HCT116 (cell line): ENCODE measurements at regions not wholly inside any gene's neighbourhood (a gene's known extent, or its start where the extent isn't known, plus 50 kb on each side); places are given as distances from the start of the nearest gene placed in this dataset.

Source experiments
- ATAC-seq: fragments of 200-7000 bp; cut with Tn5 transposase; 2 replicates; pipeline ENCODE4 v1.9.1; 2020; ENCODE audit warnings: mild to moderate bottlenecking, moderate library complexity
- BruUV-seq: library from RNA; stranded (reverse); fragments of 400-500 nt; replicated peaks from 2 replicates; lab custom pipeline; 2021; lab: Mats Ljungman, UMichigan
- CTCF ChIA-PET: fragments of 300-600 bp; sonication (Branson Sonifier 250); formaldehyde crosslinking; loops from one replicate; lab custom pipeline; 2021; ENCODE audit warnings: antibody characterized with exemption; lab: Charles Lee
- POLR2A ChIA-PET: fragments of 300-600, 350-600 bp; sonication (Branson Sonifier 250); formaldehyde crosslinking; loops from one replicate; lab custom pipeline; 2021; ENCODE audit warnings: antibody characterized with exemption; lab: Charles Lee
- RAD21 ChIA-PET, 2 experiments: fragments of 300-600 bp; sonication (Branson Sonifier 250); formaldehyde crosslinking; loops; one replicate each; lab custom pipeline; 2023; ENCODE audit warnings: low total read pairs in 2 of 2; ENCODE audit not compliant: uncharacterized antibody in 2 of 2, unreplicated experiment in 2 of 2, low non-redundant PET in 1 of 2; lab: Charles Lee
- DNase-seq: peaks from one replicate; pipeline ENCODE4 v3.0.0-alpha.2; 2010; ENCODE audit warnings: low read depth, low spot score
- H2AFZ ChIP-seq: fragments of 200-600 bp; shearing (Covaris generic), sonication (generic); 2 replicates; pipeline ENCODE4 v1.6.1; 2017; ENCODE audit warnings: low read depth, mixed run types, mixed read lengths, antibody characterized with exemption, low read length; ENCODE audit not compliant: poor library complexity, severe bottlenecking
- H3K27ac ChIP-seq: 2 replicates; pipeline ENCODE4 v1.5.1; 2012; ENCODE audit warnings: low read depth, low read length
- H3K27me3 ChIP-seq: fragments of 200-600 bp; sonication (generic); 2 replicates; pipeline ENCODE4 v1.6.1; 2016; ENCODE audit warnings: mixed run types, low read length, mixed read lengths; ENCODE audit not compliant: insufficient read depth
- H3K36me3 ChIP-seq, 2 experiments: fragments of 200-500 bp in 1 of 2; fragments of 200-600 bp in 1 of 2; sonication (Bioruptor generic) in 1 of 2; sonication (generic) in 1 of 2; 2 replicates each; pipeline versions ENCODE4 v1.5.1 to v1.6.1; 2014 to 2016; ENCODE audit warnings: low read length in 2 of 2, inconsistent platforms in 1 of 2, mixed read lengths in 1 of 2, mixed run types in 1 of 2; ENCODE audit not compliant: insufficient read depth in 2 of 2, control insufficient read depth in 1 of 2
- H3K4me1 ChIP-seq, 2 experiments: fragments of 200-600 bp in 1 of 2; sonication (generic) in 1 of 2; 2 replicates each; pipeline versions ENCODE4 v1.5.1 to v1.6.1; 2012 to 2017; ENCODE audit warnings: low read length in 2 of 2, inconsistent platforms in 1 of 2, mild to moderate bottlenecking in 1 of 2, mixed read lengths in 1 of 2, mixed run types in 1 of 2, moderate library complexity in 1 of 2; ENCODE audit not compliant: insufficient read depth in 2 of 2, control insufficient read depth in 1 of 2
- H3K4me2 ChIP-seq: fragments of 200-600 bp; sonication (generic); 2 replicates; pipeline ENCODE4 v1.6.1; 2017; ENCODE audit warnings: mixed run types, low read length, mixed read lengths
- H3K4me3 ChIP-seq, 2 experiments: fragments of 200-600 bp in 1 of 2; sonication (generic) in 1 of 2; replicated peaks in 1 of 2; 2 replicates each; pipeline ENCODE4 v1.5.1; 2011 to 2016; ENCODE audit warnings: low read length in 2 of 2, control low read depth in 1 of 2, low read depth in 1 of 2, mild to moderate bottlenecking in 1 of 2, mixed read lengths in 1 of 2, mixed run types in 1 of 2
- H3K79me2 ChIP-seq: fragments of 200-600 bp; sonication (generic); 2 replicates; pipeline ENCODE4 v1.6.1; 2017; ENCODE audit warnings: mild to moderate bottlenecking, mixed run types, low read length, moderate library complexity, mixed read lengths; ENCODE audit not compliant: insufficient read depth
- H3K9ac ChIP-seq: fragments of 200-600 bp; sonication (generic); 2 replicates; pipeline ENCODE4 v1.6.1; 2016; ENCODE audit warnings: low read length, mixed read lengths
- H3K9me2 ChIP-seq: fragments of 200-600 bp; sonication (generic), shearing (Covaris generic); 2 replicates; pipeline ENCODE4 v1.6.1; 2017; ENCODE audit warnings: mixed run types, mild to moderate bottlenecking, moderate library complexity; ENCODE audit not compliant: insufficient read depth
- H3K9me3 ChIP-seq, 2 experiments: fragments of 200-500 bp in 1 of 2; fragments of 200-600 bp in 1 of 2; sonication (Bioruptor generic) in 1 of 2; sonication (generic) in 1 of 2; 2 replicates each; pipeline ENCODE4 v1.6.1; 2014 to 2017; ENCODE audit warnings: low read length in 2 of 2, mixed read lengths in 2 of 2, inconsistent platforms in 1 of 2, low read depth in 1 of 2, mild to moderate bottlenecking in 1 of 2, mixed run types in 1 of 2, moderate library complexity in 1 of 2; ENCODE audit not compliant: control insufficient read depth in 1 of 2, insufficient read depth in 1 of 2
- H4K20me1 ChIP-seq: fragments of 200-600 bp; sonication (generic), shearing (Covaris generic); 2 replicates; pipeline ENCODE4 v1.6.1; 2017; ENCODE audit warnings: mixed run types, mild to moderate bottlenecking, moderate library complexity; ENCODE audit not compliant: insufficient read depth
- CBX3 ChIP-seq: IDR thresholded peaks from 2 replicates; pipeline ENCODE4 v1.6.1; 2012; ENCODE audit warnings: low read depth
- CEBPB ChIP-seq: IDR thresholded peaks from 2 replicates; pipeline ENCODE4 v1.6.1; 2012; ENCODE audit warnings: low read depth
- EGR1 ChIP-seq: IDR thresholded peaks from 2 replicates; pipeline ENCODE4 v1.6.1; 2012; ENCODE audit warnings: low read depth
- ELF1 ChIP-seq: IDR thresholded peaks from 2 replicates; pipeline ENCODE4 v1.6.1; 2012; ENCODE audit warnings: low read depth, borderline replicate concordance
- EZH2 ChIP-seq: fragments of 200-600 bp; sonication (generic); IDR thresholded peaks from 2 replicates; pipeline ENCODE4 v1.6.1; 2017; ENCODE audit warnings: antibody characterized with exemption, mixed run types
- EZH2phosphoT487 ChIP-seq: fragments of 200-600 bp; IDR thresholded peaks from 2 replicates; pipeline ENCODE4 v1.6.1; 2018; ENCODE audit warnings: antibody characterized with exemption, borderline replicate concordance
- FOSL1 ChIP-seq: IDR thresholded peaks from 2 replicates; pipeline ENCODE4 v1.6.1; 2012; ENCODE audit warnings: low read depth
- POLR2A ChIP-seq: IDR thresholded peaks from 2 replicates; pipeline ENCODE4 v1.7.0; 2011; ENCODE audit warnings: borderline replicate concordance; ENCODE audit not compliant: insufficient read depth, insufficient read length; ENCODE audit errors: extremely low read depth
- POLR2AphosphoS5 ChIP-seq: IDR thresholded peaks from 2 replicates; pipeline ENCODE4 v1.6.1; 2011; ENCODE audit warnings: mild to moderate bottlenecking, low read depth, low read length, moderate library complexity
- SIN3A ChIP-seq: IDR thresholded peaks from 2 replicates; pipeline ENCODE4 v1.6.1; 2012; ENCODE audit warnings: low read depth
- SP1 ChIP-seq: IDR thresholded peaks from 2 replicates; pipeline ENCODE4 v1.6.1; 2012; ENCODE audit warnings: low read depth
- SRF ChIP-seq: IDR thresholded peaks from 2 replicates; pipeline ENCODE4 v1.6.1; 2012; ENCODE audit warnings: low read depth
- TCF7L2 ChIP-seq: IDR thresholded peaks from 2 replicates; pipeline ENCODE4 v1.7.0; 2011; ENCODE audit warnings: borderline replicate concordance, inconsistent platforms; ENCODE audit not compliant: insufficient read depth, insufficient read length; ENCODE audit errors: extremely low read depth
- YY1 ChIP-seq: IDR thresholded peaks from 2 replicates; pipeline ENCODE4 v1.6.1; 2011; ENCODE audit warnings: low read length, low read depth, moderate library complexity, mild to moderate bottlenecking; ENCODE audit not compliant: insufficient replicate concordance; ENCODE audit errors: extremely low read depth
- ZFX ChIP-seq: fragments of 450-650 bp; IDR thresholded peaks from 2 replicates; pipeline ENCODE4 v1.6.1; 2017
- ZNF274 ChIP-seq: fragments of 200-500 bp; sonication (Bioruptor generic); IDR thresholded peaks from 2 replicates; pipeline ENCODE4 v1.6.1; 2014; ENCODE audit warnings: mild to moderate bottlenecking, low read depth, low read length, inconsistent platforms
- intact Hi-C: fragments of 100-400 bp; cut with micrococcal nuclease; formaldehyde crosslinking; loops from 2 replicates; pipeline ENCODE4 v1.10.0; 2022
- TF ChIP-seq, protein P1 (sequence below): IDR thresholded peaks from 2 replicates; pipeline ENCODE4 v1.6.1; 2012
- TF ChIP-seq, protein P2 (sequence below), 3 experiments: fragments of 200-600 bp in 1 of 3; sonication (generic) in 1 of 3; IDR thresholded peaks in 2 of 3; conservative IDR thresholded peaks in 1 of 3; 2 replicates each; pipeline ENCODE4 v1.5.1; 2012 to 2017; ENCODE audit warnings: low read depth in 2 of 3, low read length in 2 of 3, antibody characterized with exemption in 1 of 3, borderline replicate concordance in 1 of 3, control low read depth in 1 of 3, mild to moderate bottlenecking in 1 of 3, mixed read lengths in 1 of 3, mixed run types in 1 of 3, moderate library complexity in 1 of 3; ENCODE audit not compliant: insufficient read depth in 1 of 3
- TF ChIP-seq, protein P3 (sequence below): IDR thresholded peaks from 2 replicates; pipeline ENCODE4 v1.6.1; 2012

DNA sequence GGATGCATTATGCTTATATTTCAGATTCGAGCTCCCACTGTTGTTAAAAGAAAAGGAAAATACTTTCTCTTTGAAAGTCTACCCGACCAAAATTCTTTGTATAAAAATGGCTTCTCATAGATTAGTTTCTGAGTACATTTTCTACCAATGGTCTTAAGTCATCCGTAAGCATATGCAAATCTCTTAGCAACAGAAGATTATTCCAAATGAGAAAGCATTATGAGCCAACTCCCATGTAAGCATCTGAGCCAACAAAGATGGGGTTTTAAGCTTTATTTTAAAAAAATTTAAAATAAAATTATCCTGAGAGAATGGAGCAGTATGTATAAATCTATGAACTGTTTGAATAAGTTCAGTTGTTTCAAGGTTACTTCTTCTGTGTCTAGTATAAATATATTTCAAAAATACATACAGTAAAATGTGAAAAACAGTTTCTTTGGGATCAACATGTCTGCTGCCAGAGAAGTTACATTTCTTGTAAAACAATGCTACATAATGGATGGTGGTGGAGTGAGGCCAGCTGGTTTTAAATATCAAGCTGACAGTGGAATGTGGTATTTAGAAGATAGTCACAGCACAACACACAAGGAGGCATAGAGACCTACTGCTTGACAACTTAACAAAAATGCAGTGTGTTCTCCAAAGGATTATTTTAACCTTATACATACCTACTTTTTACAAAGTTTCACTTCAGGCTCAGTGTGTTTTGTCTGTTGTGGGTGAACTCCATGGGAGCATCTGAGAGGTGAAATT is 199.5 kb upstream of the DIPK2B start:
- H2AFZ ChIP-seq, result no peak overlapping the region
- no peaks in the 10 kb centered on the region for H4K20me1 ChIP-seq
- H3K9ac ChIP-seq, result no peak overlapping the region
- H3K4me3 ChIP-seq, result no peak overlapping the region
- ATAC-seq, result no peak
- no peak for DNase-seq
- no peaks in the 10 kb centered on the region for H3K27me3 ChIP-seq
- H3K4me2 ChIP-seq, result no peak overlapping the region
- ChIA-PET POLR2A (no interaction called here), RAD21 (no interaction called here), CTCF (no interaction called here)
- H3K4me1 ChIP-seq, result no peaks in the 10 kb centered on the region
- H3K79me2 ChIP-seq, result no peaks in the 10 kb centered on the region
- H3K9me3 ChIP-seq, result no peaks in the 10 kb centered on the region
- BruUV-seq, result no TSS peak
- TF ChIP-seq EZH2 (no peak), SP1 (no peak), YY1 (no peak), SRF (no peak), POLR2AphosphoS5 (no peak), EGR1 (no peak), FOSL1 (no peak), ELF1 (no peak), TCF7L2 (no peak), ZFX (no peak), ZNF274 (no peak), CBX3 (no peak), SIN3A (no peak), POLR2A (no peak), EZH2phosphoT487 (no peak), CEBPB (no peak)
- TF ChIP-seq, protein P1, sequence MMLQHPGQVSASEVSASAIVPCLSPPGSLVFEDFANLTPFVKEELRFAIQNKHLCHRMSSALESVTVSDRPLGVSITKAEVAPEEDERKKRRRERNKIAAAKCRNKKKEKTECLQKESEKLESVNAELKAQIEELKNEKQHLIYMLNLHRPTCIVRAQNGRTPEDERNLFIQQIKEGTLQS, result no peak
- TF ChIP-seq, protein P2, sequence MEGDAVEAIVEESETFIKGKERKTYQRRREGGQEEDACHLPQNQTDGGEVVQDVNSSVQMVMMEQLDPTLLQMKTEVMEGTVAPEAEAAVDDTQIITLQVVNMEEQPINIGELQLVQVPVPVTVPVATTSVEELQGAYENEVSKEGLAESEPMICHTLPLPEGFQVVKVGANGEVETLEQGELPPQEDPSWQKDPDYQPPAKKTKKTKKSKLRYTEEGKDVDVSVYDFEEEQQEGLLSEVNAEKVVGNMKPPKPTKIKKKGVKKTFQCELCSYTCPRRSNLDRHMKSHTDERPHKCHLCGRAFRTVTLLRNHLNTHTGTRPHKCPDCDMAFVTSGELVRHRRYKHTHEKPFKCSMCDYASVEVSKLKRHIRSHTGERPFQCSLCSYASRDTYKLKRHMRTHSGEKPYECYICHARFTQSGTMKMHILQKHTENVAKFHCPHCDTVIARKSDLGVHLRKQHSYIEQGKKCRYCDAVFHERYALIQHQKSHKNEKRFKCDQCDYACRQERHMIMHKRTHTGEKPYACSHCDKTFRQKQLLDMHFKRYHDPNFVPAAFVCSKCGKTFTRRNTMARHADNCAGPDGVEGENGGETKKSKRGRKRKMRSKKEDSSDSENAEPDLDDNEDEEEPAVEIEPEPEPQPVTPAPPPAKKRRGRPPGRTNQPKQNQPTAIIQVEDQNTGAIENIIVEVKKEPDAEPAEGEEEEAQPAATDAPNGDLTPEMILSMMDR (IDR thresholded peaks at IDR 0.05 in 2 of 3, conservative IDR thresholded peaks at IDR 0.05 in 1 of 3; ENCODE audit: borderline replicate concordance in 1 of 3, insufficient read depth in 1 of 3, low read depth in 2 of 3, low read length in 2 of 3), result no peak
- TF ChIP-seq, protein P3, sequence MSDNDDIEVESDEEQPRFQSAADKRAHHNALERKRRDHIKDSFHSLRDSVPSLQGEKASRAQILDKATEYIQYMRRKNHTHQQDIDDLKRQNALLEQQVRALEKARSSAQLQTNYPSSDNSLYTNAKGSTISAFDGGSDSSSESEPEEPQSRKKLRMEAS, result no peak
- H3K9me2 ChIP-seq, result no peaks in the 10 kb centered on the region
- H3K36me3 ChIP-seq, result no peaks in the 10 kb centered on the region
- intact Hi-C loops, result no loop called here
- H3K27ac ChIP-seq, result no peak overlapping the region
